ENCODE measurements at regions not wholly inside any gene's neighbourhood (a gene's known extent, or its start where the extent isn't known, plus 50 kb on each side); places are given as distances from the start of the nearest gene placed in this dataset.
"Not testable (repeated sequence)": the region's sequence is repeated elsewhere in the genome, so short reads cannot be mapped to it uniquely, and the experiment has no call there.

- intact Hi-C loops (cut with DNase I); DNase-seq: not testable (repeated sequence)
Observed at GRCh38 chr1:96152957-96153356, 568.6 kb upstream of the PTBP2 start.

GRCh38 chr1:96157101-96157500 lies 564.5 kb upstream of the PTBP2 start:
- intact Hi-C loops (cut with DNase I) = no loop called here
- DNase-seq = no peak

- intact Hi-C loops (cut with DNase I) = no loop called here
- no peak for DNase-seq
Observed at GRCh38 chr1:96159379-96159778, 562.2 kb upstream of the PTBP2 start.

- intact Hi-C loops (cut with DNase I) = no loop called here
- DNase-seq = no peak
Observed at GRCh38 chr1:96164053-96164452, 557.5 kb upstream of the PTBP2 start.

- intact Hi-C loops (cut with DNase I) = no loop called here
- no peak for DNase-seq
Observed at GRCh38 chr1:96178053-96178452, 543.5 kb upstream of the PTBP2 start.

GRCh38 chr1:96183485-96183884 lies 538.1 kb upstream of the PTBP2 start:
- no peak for DNase-seq
- intact Hi-C loops (cut with DNase I) = no loop called here

- intact Hi-C loops (cut with DNase I) = no loop called here
- no peak for DNase-seq
Observed at GRCh38 chr1:96183928-96184327, 537.7 kb upstream of the PTBP2 start.

GRCh38 chr1:96185181-96185580 lies 536.4 kb upstream of the PTBP2 start:
- intact Hi-C loops (cut with DNase I) = no loop called here
- DNase-seq = no peak

- no peak for DNase-seq
- intact Hi-C loops (cut with DNase I) = no loop called here
Observed at GRCh38 chr1:96187020-96187419, 534.6 kb upstream of the PTBP2 start.

- no peak for DNase-seq
- intact Hi-C loops (cut with DNase I) = no loop called here
Observed at GRCh38 chr1:96191165-96191564, 530.4 kb upstream of the PTBP2 start.

GRCh38 chr1:96206451-96206850 lies 515.1 kb upstream of the PTBP2 start:
- DNase-seq = peak in 21 of 42 donors; percentile 1 to 54 (median 15)
- intact Hi-C loops (cut with DNase I) = no loop called here

GRCh38 chr1:96207936-96208335 lies 513.6 kb upstream of the PTBP2 start:
- intact Hi-C loops (cut with DNase I) = no loop called here
- DNase-seq = no peak

GRCh38 chr1:96208428-96208827 lies 513.2 kb upstream of the PTBP2 start:
- intact Hi-C loops (cut with DNase I) = no loop called here
- DNase-seq = no peak

GRCh38 chr1:96210054-96210453 lies 511.5 kb upstream of the PTBP2 start:
- DNase-seq = no peak
- intact Hi-C loops (cut with DNase I) = no loop called here

GRCh38 chr1:96211202-96211601 lies 510.4 kb upstream of the PTBP2 start:
- intact Hi-C loops (cut with DNase I) = no loop called here
- no peak for DNase-seq

GRCh38 chr1:96214982-96215381 lies 506.6 kb upstream of the PTBP2 start:
- intact Hi-C loops (cut with DNase I) = no loop called here
- no peak for DNase-seq

- no peak for DNase-seq
- intact Hi-C loops (cut with DNase I) = no loop called here
Observed at GRCh38 chr1:96220651-96221050, 500.9 kb upstream of the PTBP2 start.

- no peak for DNase-seq
- intact Hi-C loops (cut with DNase I) = no loop called here
Observed at GRCh38 chr1:96222701-96223100, 498.9 kb upstream of the PTBP2 start.

GRCh38 chr1:96224229-96224628 lies 497.4 kb upstream of the PTBP2 start:
- DNase-seq; intact Hi-C loops (cut with DNase I): not testable (repeated sequence)

GRCh38 chr1:96233422-96233821 lies 488.2 kb upstream of the PTBP2 start:
- intact Hi-C loops (cut with DNase I) = loop anchor here (10.0 kb wide), 1 partner anchor 611 kb away; no protein-coding TSS in a partner anchor
- DNase-seq = no peak

GRCh38 chr1:96234299-96234698 lies 487.3 kb upstream of the PTBP2 start:
- peak in 4 of 42 donors; percentile 5 to 37 (median 8) for DNase-seq
- intact Hi-C loops (cut with DNase I) = loop anchor here (10.0 kb wide), 1 partner anchor 611 kb away; no protein-coding TSS in a partner anchor

All from head of caudate nucleus (tissue), 42 donors.